K562 (cell line): ENCODE measurements at regions not wholly inside any gene's neighbourhood (a gene's known extent, or its start where the extent isn't known, plus 50 kb on each side); places are given as distances from the start of the nearest gene placed in this dataset.

ENCODE experiments used
- ATAC-seq: fragments of 200-7000 bp; cut with Tn5 transposase; 3 replicates; pipeline ENCODE4 v1.9.1; 2020; ENCODE audit warnings: moderate library complexity
- BruUV-seq: library from RNA; stranded (reverse); fragments of 400-500 nt; replicated peaks from 2 replicates; lab custom pipeline; 2021; lab: Mats Ljungman, UMichigan
- CTCF ChIA-PET: fragments of 300-600 bp; formaldehyde crosslinking; extraction: SDS; loops from one replicate; lab custom pipeline; 2021; ENCODE audit warnings: low intra/inter-chr PET ratio; lab: Yijun Ruan, JAX
- POLR2A ChIA-PET: fragments of 300-600, 350-650 bp; sonication (Branson Sonifier 250); formaldehyde crosslinking; extraction: SDS; loops from one replicate; lab custom pipeline; 2021; ENCODE audit warnings: antibody characterized with exemption, inconsistent platforms; lab: Yijun Ruan, JAX
- DNase-seq, 4 experiments: peaks; one replicate each; pipeline versions ENCODE4 v3.0.0 to v3.0.0-alpha.2; 2011 to 2018; ENCODE audit warnings: low spot score in 3 of 4, mixed read lengths in 3 of 4; ENCODE audit errors: extremely low read depth in 1 of 4
- FAIRE-seq: peaks from 2 replicates; lab custom pipeline; 2011; peaks lifted over from hg19 to GRCh38; lab: Jason Lieb, UNC
- H2AFZ ChIP-seq: 2 replicates; pipeline ENCODE4 v1.6.0; 2011; ENCODE audit warnings: low read depth, low read length, control low read depth, inconsistent platforms
- H3K27ac ChIP-seq: fragments of 200-600 bp; 3 replicates; pipeline ENCODE4 v1.8.0; 2011; ENCODE audit warnings: low read depth, mild to moderate bottlenecking, control low read depth, inconsistent platforms, low read length, moderate library complexity, mixed read lengths; ENCODE audit errors: extremely low read depth
- H3K27me3 ChIP-seq, 2 experiments: fragments of 300-600 bp in 1 of 2; 2 replicates in 1 of 2; 3 replicates in 1 of 2; pipeline versions ENCODE4 v1.6.0 to v1.8.0; 2011; ENCODE audit warnings: inconsistent platforms in 2 of 2, low read length in 2 of 2, mild to moderate bottlenecking in 1 of 2, mixed read lengths in 1 of 2, moderate library complexity in 1 of 2; ENCODE audit not compliant: control insufficient read depth in 2 of 2, insufficient read depth in 2 of 2
- H3K36me3 ChIP-seq: fragments of 300-600 bp; 3 replicates; pipeline ENCODE4 v1.8.0; 2011; ENCODE audit warnings: mild to moderate bottlenecking, low read length, inconsistent platforms; ENCODE audit not compliant: control insufficient read depth, insufficient read depth
- H3K4me1 ChIP-seq, 2 experiments: fragments of 200-600 bp in 1 of 2; replicated peaks in 1 of 2; 2 replicates in 1 of 2; 3 replicates in 1 of 2; pipeline versions ENCODE4 v1.5.1 to v1.8.0; 2011; ENCODE audit warnings: inconsistent platforms in 2 of 2, low read length in 2 of 2, mild to moderate bottlenecking in 1 of 2, mixed read lengths in 1 of 2, moderate library complexity in 1 of 2; ENCODE audit not compliant: control insufficient read depth in 2 of 2, insufficient read depth in 2 of 2
- H3K4me2 ChIP-seq: 2 replicates; pipeline ENCODE4 v1.6.1; 2011; ENCODE audit warnings: low read length, control low read depth, inconsistent platforms, mixed read lengths; ENCODE audit not compliant: insufficient read depth
- H3K4me3 ChIP-seq: fragments of 200-600 bp; sonication (generic), shearing (Covaris generic); 2 replicates; pipeline ENCODE4 v1.5.1; 2016; ENCODE audit warnings: control low read depth, inconsistent platforms
- H3K79me2 ChIP-seq: fragments of 200-600 bp; 3 replicates; pipeline ENCODE4 v1.8.0; 2011; ENCODE audit warnings: low read length, inconsistent platforms; ENCODE audit not compliant: control insufficient read depth, insufficient read depth
- H3K9ac ChIP-seq, 2 experiments: 2 replicates each; pipeline versions ENCODE4 v1.6.0 to v1.6.1; 2011; ENCODE audit warnings: low read depth in 2 of 2, low read length in 2 of 2, control low read depth in 1 of 2, inconsistent platforms in 1 of 2, mild to moderate bottlenecking in 1 of 2, mixed read lengths in 1 of 2; ENCODE audit not compliant: insufficient read depth in 1 of 2
- H3K9me1 ChIP-seq: one replicate; pipeline ENCODE4 v1.6.0; 2011; ENCODE audit warnings: inconsistent platforms, mild to moderate bottlenecking, low read length, moderate library complexity; ENCODE audit not compliant: control insufficient read depth, insufficient read depth
- H3K9me3 ChIP-seq: replicated peaks from 2 replicates; pipeline ENCODE4 v1.5.1; 2011; ENCODE audit warnings: low read depth, low read length, inconsistent platforms; ENCODE audit not compliant: control insufficient read depth, insufficient read depth
- H4K20me1 ChIP-seq: replicated peaks from 2 replicates; pipeline ENCODE4 v1.6.1; 2011; ENCODE audit warnings: low read length, inconsistent platforms, mixed read lengths; ENCODE audit not compliant: control insufficient read depth, insufficient read depth
- CTBP1 ChIP-seq: fragments of 450-650 bp; IDR thresholded peaks from 2 replicates; pipeline ENCODE4 v1.6.1; 2016; ENCODE audit warnings: borderline replicate concordance
- FOSL1 ChIP-seq: fragments of 200-800 bp; sonication (Bioruptor generic); conservative IDR thresholded peaks from 2 replicates; pipeline ENCODE4 v1.6.1; 2016; ENCODE audit warnings: missing genetic modification characterization, missing compliant biosample characterization
- ZNF143 ChIP-seq: sonication (generic); formaldehyde crosslinking; IDR thresholded peaks from 2 replicates; pipeline ENCODE4 v1.9.0; 2022; ENCODE audit warnings: mild to moderate bottlenecking, missing genetic modification reagents
- ZNF695 ChIP-seq: fragments of 450-650 bp; formaldehyde crosslinking; IDR thresholded peaks from 2 replicates; pipeline ENCODE4 v1.4.0; 2020; ENCODE audit warnings: mild to moderate bottlenecking, moderate library complexity
- ZNF76 ChIP-seq: fragments of 250-450 bp; sonication (Bioruptor Pico); IDR thresholded peaks from 2 replicates; pipeline ENCODE4 v1.4.0; 2020; ENCODE audit warnings: mild to moderate bottlenecking, moderate library complexity, borderline replicate concordance
- WGBS: fragments of 100-300 bp; shearing (Covaris generic); methylation state at CpG from one replicate; pipeline ENCODE4 v1.1.6; 2016; ENCODE audit warnings: low coverage, mixed read lengths; ENCODE audit not compliant: insufficient coverage; ENCODE audit errors: missing lambda C conversion rate; 5-methylcytosine and 5-hydroxymethylcytosine counted together
- in situ Hi-C: fragments of 300-500 bp; cut with MboI; formaldehyde crosslinking; loops from 4 replicates; pipeline ENCODE4 v1.15.0; 2018; ENCODE audit warnings: inconsistent platforms, mixed read lengths
- intact Hi-C: fragments of 100-400 bp; cut with micrococcal nuclease; formaldehyde crosslinking; loops from 2 replicates; pipeline ENCODE4 v1.14.2; 2022

DNA sequence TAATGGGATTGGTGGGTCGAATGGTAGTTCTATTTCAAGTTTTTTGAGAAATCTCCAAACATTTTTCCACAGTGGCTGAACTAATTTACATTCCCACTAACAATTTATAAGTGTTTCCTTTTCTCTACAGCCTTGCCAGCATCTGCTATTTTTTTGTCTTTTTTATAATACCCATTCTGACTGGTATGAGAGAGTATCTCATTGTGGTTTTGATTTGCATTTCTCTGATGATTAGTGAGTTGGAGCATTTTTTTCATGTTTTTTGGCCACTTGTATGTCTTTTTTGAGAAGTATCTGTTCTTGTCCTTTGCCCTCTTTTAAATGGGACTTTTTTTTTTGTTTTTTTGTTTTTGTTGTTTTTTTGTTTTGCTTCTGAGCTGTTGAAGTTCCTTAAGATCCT lies 200.0 kb upstream of the GK2 start:
- POLR2A ChIA-PET: no interaction called here
- TF ChIP-seq CTBP1: no peak
- Histone ChIP-seq H3K4me1 (peaks cover 0 to 6% of the 10 kb centered on the region in 2 experiments; a peak in 2 of 5 replicates), H3K9ac (no peak overlapping the region), H3K36me3 (no peaks in the 10 kb centered on the region), H3K27ac (no peak overlapping the region), H3K4me3 (no peak overlapping the region), H3K27me3 (no peaks in the 10 kb centered on the region), H3K79me2 (no peaks in the 10 kb centered on the region), H4K20me1 (no peaks in the 10 kb centered on the region), H3K9me1 (no peaks in the 10 kb centered on the region), H3K4me2 (no peak overlapping the region), H2AFZ (no peak overlapping the region), H3K9me3 (no peaks in the 10 kb centered on the region)
- BruUV-seq: no TSS peak
- ATAC-seq (no peak), DNase-seq (no peak), FAIRE-seq (no peak)
- in situ Hi-C loops: no loop called here
- CTCF ChIA-PET: no interaction called here
- 45% methylated on average over 1 of the region's 1 CpG for WGBS
- intact Hi-C loops: no loop called here

DNA sequence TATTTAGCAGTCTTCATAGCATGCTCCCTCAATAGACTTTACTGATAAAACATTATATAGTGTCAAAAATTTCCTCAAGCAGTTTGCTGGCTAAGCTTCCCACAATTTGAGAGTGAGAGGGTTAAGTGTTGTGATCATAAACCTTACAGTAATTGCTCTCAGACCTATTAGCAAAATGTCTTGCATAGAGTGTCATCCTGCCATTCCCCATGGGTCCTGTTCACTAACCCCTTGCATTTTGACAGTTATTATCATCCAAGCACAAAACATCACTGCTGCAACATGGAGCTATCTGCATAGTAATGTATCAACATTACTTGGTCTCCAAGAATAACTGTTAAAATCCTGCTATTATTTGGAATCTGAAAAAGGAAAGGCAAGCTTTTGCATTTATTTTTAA lies 196.1 kb upstream of the GK2 start:
- H4K20me1 ChIP-seq: no peaks in the 10 kb centered on the region
- H3K9me1 ChIP-seq: no peaks in the 10 kb centered on the region
- H3K4me2 ChIP-seq: peak overlapping the region; percentile 26; the same call in 1 of the 2 replicates
- no peak overlapping the region for H3K9ac ChIP-seq
- ATAC-seq: no peak
- H3K79me2 ChIP-seq: no peaks in the 10 kb centered on the region
- POLR2A ChIA-PET: no interaction called here
- H3K4me3 ChIP-seq: no peak overlapping the region
- no peak for FAIRE-seq
- CTCF ChIA-PET: no interaction called here
- H3K4me1 ChIP-seq: peaks cover 0 to 6% of the 10 kb centered on the region in 2 experiments; a peak in 2 of 5 replicates
- H3K27me3 ChIP-seq: no peaks in the 10 kb centered on the region
- H2AFZ ChIP-seq: peak overlapping the region; percentile 82
- TF ChIP-seq ZNF695 (CRISPR knock-in tag) (no peak), ZNF76 (CRISPR knock-in tag) (0 out of 2 replicates have a peak, but pooled peaks have one; percentile 32), FOSL1 (tag) (0 out of 2 replicates have a peak, but pooled peaks have one; percentile 1), ZNF143 (CRISPR knock-in tag) (no peak)
- intact Hi-C loops: no loop called here
- no peak for DNase-seq
- in situ Hi-C loops: no loop called here
- H3K36me3 ChIP-seq: no peaks in the 10 kb centered on the region
- no TSS peak for BruUV-seq
- peak overlapping the region; percentile 20; the same call in 1 of the 3 replicates for H3K27ac ChIP-seq
- no peaks in the 10 kb centered on the region for H3K9me3 ChIP-seq
